Stimulated activated CD4-positive, alpha-beta T cell treated with anti-CD3 and anti-CD28 coated beads, Interleukin-2, amount 100 ng/mL, for 4 hours (primary cell): ENCODE measurements at regions not wholly inside any gene's neighbourhood (a gene's known extent, or its start where the extent isn't known, plus 50 kb on each side); places are given as distances from the start of the nearest gene placed in this dataset.
"Not testable (repeated sequence)": the region's sequence is repeated elsewhere in the genome, so short reads cannot be mapped to it uniquely, and the experiment has no call there.

Experiments
- DNase-seq: peaks from one replicate; pipeline ENCODE4 v3.0.0-alpha.2; 2020; ENCODE audit warnings: low read depth

DNA sequence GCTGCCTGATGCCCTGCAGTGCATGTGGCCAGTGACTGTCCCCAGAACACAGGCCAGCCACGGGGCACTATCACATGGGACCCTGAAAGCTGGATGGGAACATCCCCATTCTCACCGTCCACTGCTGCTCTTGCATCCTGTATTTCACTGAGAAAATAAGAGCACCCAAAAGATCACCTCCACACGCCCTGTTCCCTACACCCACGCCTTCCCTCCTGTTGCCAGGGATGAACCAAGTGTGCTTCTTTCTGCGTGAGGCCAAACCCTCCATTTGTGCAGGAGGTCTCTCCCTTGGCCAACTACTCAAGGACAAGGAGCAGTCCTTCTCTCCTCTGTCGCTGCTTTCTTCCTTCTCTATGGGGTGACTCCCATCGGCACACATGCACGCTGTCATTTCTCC is 118.3 kb downstream of the LRRC37A3 start:
- DNase-seq = not testable (repeated sequence)

GRCh38 chr17:64800361-64800895 is 118.8 kb downstream of the LRRC37A3 start:
- not testable (repeated sequence) for DNase-seq

GRCh38 chr17:64799543-64800188 is 119.6 kb downstream of the LRRC37A3 start:
- DNase-seq = not testable (repeated sequence)

DNA sequence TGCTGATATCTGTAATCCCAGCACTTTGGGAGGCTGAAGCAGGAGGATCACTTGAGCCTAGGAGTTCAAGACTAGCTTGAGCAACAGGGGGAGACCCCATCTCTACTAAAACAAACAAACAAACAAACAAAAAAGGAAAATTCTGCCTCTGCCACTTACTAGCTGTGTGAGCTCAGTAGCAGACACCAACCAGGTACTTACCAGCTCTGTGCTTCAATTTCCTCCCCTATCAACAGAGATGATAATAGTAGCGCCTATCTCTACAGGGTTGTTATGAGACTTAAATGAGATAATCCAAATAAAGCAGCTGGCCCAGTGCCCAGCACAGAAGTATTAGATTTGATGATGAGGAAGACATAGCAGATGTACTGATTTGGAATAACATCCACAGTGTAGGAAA is 120.3 kb downstream of the LRRC37A3 start:
- not testable (repeated sequence) for DNase-seq

GRCh38 chr17:64798489-64798790 is 120.8 kb downstream of the LRRC37A3 start:
- not testable (repeated sequence) for DNase-seq

- not testable (repeated sequence) for DNase-seq
Measured at GRCh38 chr17:64797746-64798488, 121.4 kb downstream of the LRRC37A3 start.

DNA sequence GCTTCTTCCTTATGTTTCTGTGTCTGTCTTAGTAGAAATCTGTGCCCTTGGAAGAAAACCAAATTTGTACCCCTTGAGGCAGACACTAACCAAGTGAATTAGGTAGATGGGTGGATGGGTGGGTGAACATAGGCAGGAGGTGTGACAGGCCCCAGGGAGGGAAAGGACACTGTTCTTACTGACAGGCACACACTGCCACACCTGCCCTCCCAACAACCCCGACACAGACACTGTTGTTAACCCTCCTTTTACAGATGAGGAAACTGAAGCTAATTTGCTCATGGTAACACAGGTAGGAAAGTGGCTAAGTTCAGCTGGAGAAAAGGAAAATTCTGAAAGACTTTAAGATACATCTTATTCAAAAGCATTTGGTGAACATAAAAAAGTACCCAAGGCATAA is 123.9 kb downstream of the LRRC37A3 start:
- DNase-seq = not testable (repeated sequence)

DNA sequence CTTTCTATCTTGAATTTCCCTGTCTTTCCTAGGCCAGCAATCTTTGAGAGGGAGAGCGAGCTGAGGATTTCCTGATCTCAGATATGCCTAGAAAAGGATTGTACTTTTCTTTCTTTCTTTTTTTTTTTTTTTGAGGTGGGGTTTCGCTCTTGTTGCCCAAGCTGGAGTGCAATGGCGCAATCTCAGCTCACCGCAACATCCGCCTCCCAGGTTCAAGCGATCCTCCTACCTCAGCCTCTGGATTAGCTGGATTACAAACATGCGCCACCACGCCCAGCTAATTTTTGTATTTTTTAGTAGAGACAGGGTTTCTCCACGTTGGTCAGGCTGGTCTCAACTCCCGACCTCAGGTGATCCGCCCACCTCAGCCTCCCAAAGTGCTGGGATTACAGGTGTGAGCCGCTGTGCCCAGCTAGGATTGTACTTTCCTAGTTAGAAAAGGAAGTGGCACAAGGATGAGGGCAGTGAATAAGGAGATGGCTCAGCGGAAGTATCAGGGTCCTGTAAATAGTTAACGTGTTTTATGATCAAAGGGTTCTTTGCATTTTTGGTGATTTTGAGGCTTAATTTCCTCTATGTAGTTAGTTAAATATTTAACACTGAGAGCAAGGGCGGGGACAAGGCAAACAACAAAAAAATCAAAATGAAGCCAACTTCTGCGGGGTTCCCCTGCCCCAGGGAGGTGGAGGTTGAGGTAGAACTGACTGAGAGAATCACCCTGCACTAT is 124.6 kb downstream of the LRRC37A3 start:
- DNase-seq = not testable (repeated sequence)

- not testable (repeated sequence) for DNase-seq
Measured at GRCh38 chr17:64794113-64794512, 125.2 kb downstream of the LRRC37A3 start.

DNA sequence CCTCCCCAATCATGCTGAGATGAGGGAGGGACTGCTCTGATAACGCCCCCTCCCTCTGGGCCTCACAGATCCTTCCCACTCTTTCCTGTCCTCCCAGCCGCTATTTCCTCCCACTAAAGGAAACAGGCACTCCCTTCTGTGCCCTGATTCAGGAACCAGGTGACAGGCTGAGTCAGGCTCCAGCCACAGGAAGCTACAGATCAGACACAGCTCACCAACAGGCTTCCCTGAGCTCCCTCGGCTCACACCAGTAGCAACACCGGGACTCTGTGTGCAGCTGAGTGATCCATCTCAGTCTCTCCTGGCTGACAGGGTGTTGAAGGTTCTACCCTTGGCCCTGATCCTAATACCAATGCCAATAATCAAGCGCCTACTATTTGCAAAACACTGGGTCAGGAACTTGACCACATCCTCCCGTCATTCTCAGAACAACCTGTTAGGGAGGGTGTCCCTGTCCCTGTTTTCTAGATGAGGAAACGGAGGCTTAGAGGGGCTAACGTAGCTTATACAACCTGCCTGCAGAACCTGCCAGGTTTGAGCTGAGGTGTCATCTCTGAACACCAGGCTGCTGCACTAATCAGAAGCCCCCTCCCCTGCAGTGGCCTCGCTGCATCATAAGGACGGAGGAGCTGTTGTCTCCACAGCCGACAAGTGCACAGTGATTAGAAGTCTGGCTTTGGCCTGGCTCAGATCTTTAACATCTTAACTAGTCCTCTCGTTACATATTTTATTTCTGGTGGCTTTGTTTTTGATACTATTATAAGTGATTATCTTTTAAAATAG is 126.3 kb downstream of the LRRC37A3 start:
- DNase-seq = not testable (repeated sequence)

GRCh38 chr17:64792276-64792675 is 127.0 kb downstream of the LRRC37A3 start:
- not testable (repeated sequence) for DNase-seq

DNA sequence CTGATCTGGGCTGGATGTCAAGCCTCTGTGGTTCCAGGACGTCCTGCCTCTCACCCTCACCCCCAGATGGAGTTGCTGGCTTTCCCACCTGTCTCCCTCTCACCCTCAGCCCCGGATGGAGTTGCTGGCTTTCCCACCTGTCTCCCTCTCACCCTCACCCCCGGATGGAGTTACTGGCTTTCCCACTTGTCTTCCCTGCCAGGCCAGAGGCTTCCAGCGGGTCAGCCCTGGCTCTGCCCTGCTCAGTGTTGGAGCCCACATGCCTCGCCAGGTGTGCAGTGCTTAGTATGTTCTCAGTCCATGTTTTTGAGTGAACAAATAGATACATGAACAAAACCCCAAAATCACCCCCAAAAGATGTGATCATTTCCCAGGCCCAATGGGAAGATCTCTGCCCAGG is 127.6 kb downstream of the LRRC37A3 start:
- DNase-seq = not testable (repeated sequence)

- not testable (repeated sequence) for DNase-seq
Measured at GRCh38 chr17:64791226-64791625, 128.1 kb downstream of the LRRC37A3 start.

DNA sequence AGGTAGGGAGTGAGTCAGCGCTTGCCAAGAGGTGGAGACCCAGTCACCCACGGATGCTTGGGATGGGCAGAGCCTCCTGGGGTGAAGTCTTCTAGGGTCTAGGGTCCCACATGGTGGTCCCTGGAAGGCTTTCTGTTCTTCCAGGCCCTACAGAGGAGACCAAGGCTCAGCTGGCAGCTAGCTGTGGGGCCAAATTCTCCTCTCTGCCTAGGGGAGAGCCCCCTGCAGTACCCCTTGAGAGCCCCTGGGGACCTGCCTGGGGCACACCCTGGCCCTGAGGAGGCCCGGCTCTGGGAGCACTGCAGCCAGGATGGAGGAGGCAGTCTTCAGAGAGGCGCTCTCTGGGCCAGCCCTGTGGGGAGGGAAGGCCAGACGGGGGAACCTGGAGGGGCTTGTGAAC is 128.6 kb upstream of the SMURF2 start:
- DNase-seq = not testable (repeated sequence)

DNA sequence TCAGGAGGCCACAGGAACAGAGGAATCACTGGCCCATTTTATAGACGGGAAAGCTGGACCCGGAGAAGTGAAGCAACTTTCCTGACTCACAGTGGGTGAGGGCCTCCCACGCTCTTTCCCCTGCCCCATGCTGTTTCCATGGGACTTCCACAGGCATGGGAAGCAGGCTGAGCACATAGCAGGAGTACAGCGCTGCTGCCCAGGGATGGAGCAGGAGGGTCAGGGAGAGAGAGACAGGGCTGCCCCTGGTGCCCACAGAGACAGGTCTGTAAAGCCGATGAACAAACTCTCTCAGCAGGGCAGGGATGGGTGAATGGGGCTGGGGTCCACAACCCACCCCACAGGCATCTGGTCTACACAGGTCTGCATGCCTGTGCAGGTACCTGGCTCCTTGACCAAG is 128.1 kb upstream of the SMURF2 start:
- DNase-seq = not testable (repeated sequence)

GRCh38 chr17:64789061-64789445 is 126.9 kb upstream of the SMURF2 start:
- not testable (repeated sequence) for DNase-seq

GRCh38 chr17:64788286-64789060 is 126.4 kb upstream of the SMURF2 start:
- DNase-seq = no peak

DNA sequence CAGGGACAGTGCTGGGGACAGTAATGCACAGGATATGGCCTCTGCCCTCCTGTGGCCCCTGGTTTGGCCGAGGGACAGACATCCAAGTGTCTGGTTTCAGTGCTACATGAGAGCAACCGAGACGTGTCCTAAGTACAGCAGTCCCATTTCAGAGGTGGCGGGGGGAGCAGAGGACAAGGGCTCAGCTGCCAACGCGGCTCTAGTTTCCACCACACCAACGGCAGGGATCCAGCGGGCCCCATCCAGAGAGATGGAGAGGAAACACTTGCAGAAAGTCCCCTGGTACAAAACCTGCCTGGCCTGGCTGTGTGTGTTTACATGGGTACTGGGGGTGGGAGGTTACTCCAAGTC is 125.8 kb upstream of the SMURF2 start:
- no peak for DNase-seq

DNA sequence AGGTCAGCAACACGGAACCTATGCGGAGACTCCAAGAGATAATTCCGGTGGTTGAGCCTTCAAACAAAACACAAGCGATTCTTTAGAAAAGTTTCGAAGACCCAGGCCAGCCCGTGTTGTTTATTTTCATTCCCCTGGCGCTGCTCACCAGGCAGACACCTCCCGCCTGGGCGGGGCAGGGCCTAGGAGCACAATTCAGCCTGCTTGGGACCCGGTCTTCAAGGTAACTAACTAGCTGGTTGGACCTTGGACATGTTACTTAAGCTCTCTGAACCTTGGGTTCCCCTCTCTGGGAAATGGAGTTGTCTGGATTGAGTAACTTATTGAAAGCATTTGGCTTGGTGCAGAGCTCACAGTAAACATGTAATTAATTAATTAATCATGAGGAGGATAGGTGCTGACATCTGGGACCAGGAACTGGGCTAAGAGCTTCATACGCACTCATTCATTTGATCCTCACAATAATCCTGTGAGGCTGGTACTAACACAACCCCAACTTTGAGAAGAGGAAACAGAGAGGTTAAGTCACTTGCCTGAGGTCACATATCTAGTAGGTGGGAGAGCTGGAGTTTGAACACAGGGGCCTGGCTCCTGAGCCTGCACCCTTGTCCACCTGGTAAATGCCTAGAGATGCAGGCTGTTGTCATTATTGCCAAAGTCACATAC is 125.3 kb upstream of the SMURF2 start:
- no peak for DNase-seq

- no peak for DNase-seq
Measured at GRCh38 chr17:64786337-64786736, 124.2 kb upstream of the SMURF2 start.

DNA sequence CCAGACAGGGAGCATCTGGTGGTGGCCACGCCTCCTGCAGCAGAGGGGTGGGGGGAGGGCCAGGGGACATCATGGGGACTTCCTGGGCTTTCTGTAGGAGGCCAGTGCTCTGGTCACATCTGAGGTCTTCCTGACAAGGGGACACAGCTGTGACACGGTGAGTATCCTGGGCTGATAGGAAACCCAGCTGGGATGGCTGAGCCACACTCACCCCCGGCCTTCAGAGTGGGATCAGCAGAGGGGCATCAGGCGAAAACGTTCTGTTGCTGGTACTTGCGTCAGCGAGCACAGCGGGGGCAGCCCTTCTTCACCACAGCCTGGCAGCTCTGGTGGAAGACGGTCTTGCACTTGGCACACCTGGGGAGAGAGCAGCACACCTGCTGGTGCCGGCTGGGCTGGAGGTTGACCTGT is 122.9 kb upstream of the SMURF2 start:
- no peak for DNase-seq
